ENCODE measurements at regions not wholly inside any gene's neighbourhood (a gene's known extent, or its start where the extent isn't known, plus 50 kb on each side); places are given as distances from the start of the nearest gene placed in this dataset.
"Not testable (repeated sequence)": the region's sequence is repeated elsewhere in the genome, so short reads cannot be mapped to it uniquely, and the experiment has no call there.

- TF ChIP-seq CREB5 (CRISPR knock-in tag; IDR thresholded peaks at IDR 0.05; ENCODE audit: low read depth) (no peak), TOX (CRISPR knock-in tag; IDR thresholded peaks at IDR 0.05; ENCODE audit: borderline replicate concordance) (no peak)
Measured at GRCh38 chr4:124934916-124935315, 222.4 kb upstream of the ANKRD50 start (continued).

- no peak for ATAC-seq
- TF ChIP-seq CREB5 (CRISPR knock-in tag; IDR thresholded peaks at IDR 0.05; ENCODE audit: low read depth) (0 out of 2 replicates have a peak, but pooled peaks have one; percentile 53), ESRRG (CRISPR knock-in tag; IDR thresholded peaks at IDR 0.05) (0 out of 2 replicates have a peak, but pooled peaks have one; percentile 35), ISL1 (CRISPR knock-in tag; IDR thresholded peaks at IDR 0.05) (peak; percentile 99), CSDC2 (CRISPR knock-in tag; IDR thresholded peaks at IDR 0.05) (no peak)
Measured at GRCh38 chr4:124933521-124933920, 221.0 kb upstream of the ANKRD50 start.

GRCh38 chr4:124932447-124932846 lies 219.9 kb upstream of the ANKRD50 start:
- no peak for TF ChIP-seq ZNF565 (CRISPR knock-in tag; conservative IDR thresholded peaks at IDR 0.05; ENCODE audit: low read depth)
- TF ChIP-seq RARB (CRISPR knock-in tag; IDR thresholded peaks at IDR 0.05): no peak
- no peak for TF ChIP-seq PATZ1 (CRISPR knock-in tag; IDR thresholded peaks at IDR 0.05; ENCODE audit: borderline replicate concordance)
- no peak for TF ChIP-seq ARNTL (CRISPR knock-in tag; IDR thresholded peaks at IDR 0.05; ENCODE audit: borderline replicate concordance, low read depth)
- TF ChIP-seq PPARA (CRISPR knock-in tag; IDR thresholded peaks at IDR 0.05; ENCODE audit: borderline replicate concordance): no peak
- TF ChIP-seq OSR1 (CRISPR knock-in tag; IDR thresholded peaks at IDR 0.05): no peak
- TF ChIP-seq TCF4 (CRISPR knock-in tag; IDR thresholded peaks at IDR 0.05; ENCODE audit: borderline replicate concordance): no peak
- TF ChIP-seq ZFP3 (CRISPR knock-in tag; IDR thresholded peaks at IDR 0.05): no peak
- TF ChIP-seq GLIS3 (CRISPR knock-in tag; IDR thresholded peaks at IDR 0.05): no peak
- TF ChIP-seq ZC3H10 (CRISPR knock-in tag; IDR thresholded peaks at IDR 0.05): no peak
- ATAC-seq: no peak

- TF ChIP-seq RARB (CRISPR knock-in tag; IDR thresholded peaks at IDR 0.05): no peak
- TF ChIP-seq PPARA (CRISPR knock-in tag; IDR thresholded peaks at IDR 0.05; ENCODE audit: borderline replicate concordance): no peak
- TF ChIP-seq SNAI2 (CRISPR knock-in tag; IDR thresholded peaks at IDR 0.05): no peak
- no peak for TF ChIP-seq ZFP30 (CRISPR knock-in tag; IDR thresholded peaks at IDR 0.05)
- no peak for TF ChIP-seq ZNF70 (CRISPR knock-in tag; IDR thresholded peaks at IDR 0.05)
- no peak for TF ChIP-seq ISL1 (CRISPR knock-in tag; IDR thresholded peaks at IDR 0.05)
- TF ChIP-seq ZC3H10 (CRISPR knock-in tag; IDR thresholded peaks at IDR 0.05): no peak
- TF ChIP-seq CREB5 (CRISPR knock-in tag; IDR thresholded peaks at IDR 0.05; ENCODE audit: low read depth): no peak
- TF ChIP-seq OSR1 (CRISPR knock-in tag; IDR thresholded peaks at IDR 0.05): no peak
- no peak for TF ChIP-seq CSRNP3 (CRISPR knock-in tag; IDR thresholded peaks at IDR 0.05)
- no peak for TF ChIP-seq TSHZ2 (CRISPR knock-in tag; IDR thresholded peaks at IDR 0.05)
- TF ChIP-seq ZNF8 (CRISPR knock-in tag; IDR thresholded peaks at IDR 0.05): no peak
- no peak for TF ChIP-seq TCF4 (CRISPR knock-in tag; IDR thresholded peaks at IDR 0.05; ENCODE audit: borderline replicate concordance)
- peak; percentile 96 for ATAC-seq
Measured at GRCh38 chr4:124931050-124931449, 218.5 kb upstream of the ANKRD50 start.

GRCh38 chr4:124922748-124923147 lies 210.2 kb upstream of the ANKRD50 start:
- not testable (repeated sequence) for ATAC-seq
